HEK293 (cell line): ENCODE measurements at regions not wholly inside any gene's neighbourhood (a gene's known extent, or its start where the extent isn't known, plus 50 kb on each side); places are given as distances from the start of the nearest gene placed in this dataset.

Source experiments
- CTCF ChIP-seq: fragments of 450-650 bp; formaldehyde crosslinking; IDR thresholded peaks from 2 replicates; pipeline ENCODE4 v1.5.1; 2016; ENCODE audit warnings: missing biosample characterization, missing genetic modification characterization
- PRDM2 ChIP-seq: fragments of 450-650 bp; formaldehyde crosslinking; IDR thresholded peaks from 2 replicates; pipeline ENCODE4 v1.5.1; 2016; ENCODE audit warnings: missing biosample characterization, missing genetic modification characterization, borderline replicate concordance
- PRDM6 ChIP-seq: fragments of 450-650 bp; formaldehyde crosslinking; IDR thresholded peaks from 2 replicates; pipeline ENCODE4 v1.5.1; 2017; ENCODE audit warnings: missing biosample characterization, missing genetic modification characterization
- SALL2 ChIP-seq: fragments of 450-650 bp; formaldehyde crosslinking; IDR thresholded peaks from 2 replicates; pipeline ENCODE4 v1.5.0; 2017; ENCODE audit warnings: missing biosample characterization, mild to moderate bottlenecking, missing genetic modification characterization, borderline replicate concordance
- ZBTB11 ChIP-seq: fragments of 450-650 bp; formaldehyde crosslinking; conservative IDR thresholded peaks from 2 replicates; pipeline ENCODE4 v1.5.1; 2016; ENCODE audit warnings: low read depth, missing biosample characterization, missing genetic modification characterization
- ZNF175 ChIP-seq: fragments of 450-650 bp; formaldehyde crosslinking; IDR thresholded peaks from 2 replicates; pipeline ENCODE4 v1.5.1; 2016; ENCODE audit warnings: missing biosample characterization, missing genetic modification characterization
- ZNF24 ChIP-seq: fragments of 450-650 bp; formaldehyde crosslinking; IDR thresholded peaks from 2 replicates; pipeline ENCODE4 v1.5.1; 2016; ENCODE audit warnings: missing biosample characterization, missing genetic modification characterization
- ZNF391 ChIP-seq: fragments of 450-650 bp; formaldehyde crosslinking; IDR thresholded peaks from 2 replicates; pipeline ENCODE4 v1.5.1; 2016; ENCODE audit warnings: low read depth, missing biosample characterization, missing genetic modification characterization, borderline replicate concordance
- ZNF600 ChIP-seq: fragments of 450-650 bp; formaldehyde crosslinking; IDR thresholded peaks from 2 replicates; pipeline ENCODE4 v1.5.1; 2016; ENCODE audit warnings: missing biosample characterization, missing genetic modification characterization
- ZNF768 ChIP-seq: fragments of 450-650 bp; formaldehyde crosslinking; IDR thresholded peaks from 2 replicates; pipeline ENCODE4 v1.5.1; 2018; ENCODE audit warnings: missing biosample characterization, mild to moderate bottlenecking, missing genetic modification characterization
- ZNF776 ChIP-seq: fragments of 450-650 bp; formaldehyde crosslinking; IDR thresholded peaks from 2 replicates; pipeline ENCODE4 v1.5.0; 2017; ENCODE audit warnings: missing biosample characterization, missing genetic modification characterization, borderline replicate concordance
- TF ChIP-seq, protein P1 (sequence below): sonication (generic); formaldehyde crosslinking; IDR thresholded peaks from 2 replicates; pipeline ENCODE4 v1.8.1; 2022; ENCODE audit warnings: mild to moderate bottlenecking, moderate library complexity, missing genetic modification reagents

- no peak for TF ChIP-seq ZNF391 (tag by site-specific recombination)
- TF ChIP-seq, protein P1, sequence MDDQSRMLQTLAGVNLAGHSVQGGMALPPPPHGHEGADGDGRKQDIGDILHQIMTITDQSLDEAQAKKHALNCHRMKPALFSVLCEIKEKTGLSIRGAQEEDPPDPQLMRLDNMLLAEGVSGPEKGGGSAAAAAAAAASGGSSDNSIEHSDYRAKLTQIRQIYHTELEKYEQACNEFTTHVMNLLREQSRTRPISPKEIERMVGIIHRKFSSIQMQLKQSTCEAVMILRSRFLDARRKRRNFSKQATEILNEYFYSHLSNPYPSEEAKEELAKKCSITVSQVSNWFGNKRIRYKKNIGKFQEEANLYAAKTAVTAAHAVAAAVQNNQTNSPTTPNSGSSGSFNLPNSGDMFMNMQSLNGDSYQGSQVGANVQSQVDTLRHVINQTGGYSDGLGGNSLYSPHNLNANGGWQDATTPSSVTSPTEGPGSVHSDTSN (CRISPR knock-in tag) = no peak
- TF ChIP-seq CTCF (tag by site-specific recombination) = no peak
- no peak for TF ChIP-seq ZNF175 (tag by site-specific recombination)
- TF ChIP-seq ZNF776 (tag by site-specific recombination) = no peak
- TF ChIP-seq PRDM6 (tag by site-specific recombination) = no peak
- no peak for TF ChIP-seq ZNF600 (tag by site-specific recombination)
- TF ChIP-seq SALL2 (tag by site-specific recombination) = no peak
- no peak for TF ChIP-seq ZBTB11 (tag by site-specific recombination)
- TF ChIP-seq ZNF24 (tag by site-specific recombination) = no peak
- no peak for TF ChIP-seq PRDM2 (tag by site-specific recombination)
- no peak for TF ChIP-seq ZNF768 (tag by site-specific recombination)
These were observed 279.2 kb upstream of the P2RY1 start for GRCh38 chr3:152555666-152556291.
